ENCODE measurements at regions not wholly inside any gene's neighbourhood (a gene's known extent, or its start where the extent isn't known, plus 50 kb on each side); places are given as distances from the start of the nearest gene placed in this dataset.
"Not testable (repeated sequence)": the region's sequence is repeated elsewhere in the genome, so short reads cannot be mapped to it uniquely, and the experiment has no call there.

- TF ChIP-seq CTCF (IDR thresholded peaks at IDR 0.05; ENCODE audit: insufficient read depth, low read depth, low read length, missing control alignments): no peak
- DNase-seq (ENCODE audit: low read depth): no peak
- H3K4me3 ChIP-seq (ENCODE audit: low read depth, low read length): no peak overlapping the region
These were observed 239.7 kb downstream of the TMEM121 start for GRCh38 chr14:105765893-105766614.

GRCh38 chr14:105767315-105767714 is 240.9 kb downstream of the TMEM121 start:
- no peak overlapping the region for H3K4me3 ChIP-seq (ENCODE audit: low read depth, low read length)
- TF ChIP-seq CTCF (IDR thresholded peaks at IDR 0.05; ENCODE audit: insufficient read depth, low read depth, low read length, missing control alignments): no peak
- no peak for DNase-seq (ENCODE audit: low read depth)

DNA sequence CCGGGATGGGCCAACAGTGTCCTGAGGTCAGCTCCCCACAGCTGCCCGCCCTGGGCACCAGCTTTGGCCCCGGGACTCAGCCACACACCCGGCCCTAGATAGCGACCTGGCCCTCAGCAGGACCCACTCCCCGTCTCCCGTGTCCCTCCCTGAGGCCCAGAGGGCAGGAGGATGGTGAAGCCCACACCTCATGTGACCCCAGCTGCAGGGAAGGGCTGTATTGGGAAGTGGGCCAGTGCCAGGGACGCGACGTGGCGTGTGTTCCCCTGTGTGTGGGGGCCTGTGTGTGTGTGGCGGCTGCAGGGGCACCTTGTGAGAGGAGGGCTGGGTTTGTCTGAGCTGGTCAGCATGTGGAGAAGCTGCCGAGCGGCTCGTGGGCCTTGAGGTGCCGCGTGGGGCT is 241.7 kb downstream of the TMEM121 start:
- not testable (repeated sequence) for H3K4me3 ChIP-seq (ENCODE audit: low read depth, low read length)

DNA sequence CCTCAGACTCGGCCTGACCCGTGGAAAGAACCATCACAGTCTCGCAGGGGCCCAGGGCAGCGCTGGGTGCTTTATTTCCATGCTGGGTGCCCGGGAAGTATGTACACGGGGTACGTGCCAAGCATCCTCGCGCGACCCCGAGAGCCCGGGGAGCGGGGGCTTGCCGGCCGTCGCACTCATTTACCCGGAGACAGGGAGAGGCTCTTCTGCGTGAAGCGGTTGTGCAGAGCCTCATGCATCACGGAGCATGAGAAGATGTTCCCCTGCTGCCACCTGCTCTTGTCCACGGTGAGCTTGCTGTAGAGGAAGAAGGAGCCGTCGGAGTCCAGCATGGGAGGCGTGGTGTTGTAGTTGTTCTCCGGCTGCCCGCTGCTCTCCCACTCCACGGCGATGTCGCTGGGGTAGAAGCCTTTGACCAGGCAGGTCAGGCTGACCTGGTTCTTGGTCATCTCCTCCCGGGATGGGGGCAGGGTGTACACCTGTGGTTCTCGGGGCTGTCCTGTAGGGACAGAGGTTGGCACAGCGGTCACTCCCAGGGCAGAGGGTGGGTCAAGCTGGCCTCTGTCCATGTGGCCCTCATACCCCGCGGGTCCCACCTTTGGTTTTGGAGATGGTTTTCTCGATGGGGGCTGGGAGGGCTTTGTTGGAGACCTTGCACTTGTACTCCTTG is 242.8 kb downstream of the TMEM121 start:
- peak; percentile 1 for DNase-seq (ENCODE audit: low read depth)
- H3K4me3 ChIP-seq (ENCODE audit: low read depth, low read length): not testable (repeated sequence)

More for the DNA sequence above, 241.7 kb downstream of the TMEM121 start:
- DNase-seq (ENCODE audit: low read depth): not testable (repeated sequence)

DNA sequence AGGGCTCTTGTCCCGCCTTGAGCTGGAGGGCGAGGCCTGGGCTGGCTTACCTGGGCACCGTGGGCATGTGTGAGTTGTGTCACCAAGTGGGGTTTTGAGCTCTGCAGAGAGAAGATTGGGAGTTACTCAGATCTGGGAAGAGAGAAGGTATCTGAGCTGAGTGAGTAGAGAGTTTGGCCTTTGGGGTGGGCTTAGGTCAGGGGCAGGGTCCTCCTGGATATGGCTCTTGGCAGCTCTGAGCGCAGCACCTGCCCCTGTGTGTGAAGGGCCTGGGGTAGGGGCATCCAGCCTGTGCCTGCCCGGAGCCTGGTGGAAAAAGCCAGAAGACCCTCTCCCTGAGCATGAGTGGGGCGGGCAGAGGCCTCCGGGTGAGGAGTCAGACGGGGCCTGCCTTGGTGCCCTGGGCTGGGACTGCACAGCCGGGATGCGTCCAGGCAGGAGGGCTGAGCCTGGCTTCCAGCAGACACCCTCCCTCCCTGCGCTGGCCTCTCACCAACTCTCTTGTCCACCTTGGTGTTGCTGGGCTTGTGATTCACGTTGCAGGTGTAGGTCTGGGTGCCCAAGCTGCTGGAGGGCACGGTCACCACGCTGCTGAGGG is 244.3 kb downstream of the TMEM121 start:
- H3K4me3 ChIP-seq (ENCODE audit: low read depth, low read length); DNase-seq (ENCODE audit: low read depth): not testable (repeated sequence)

DNA sequence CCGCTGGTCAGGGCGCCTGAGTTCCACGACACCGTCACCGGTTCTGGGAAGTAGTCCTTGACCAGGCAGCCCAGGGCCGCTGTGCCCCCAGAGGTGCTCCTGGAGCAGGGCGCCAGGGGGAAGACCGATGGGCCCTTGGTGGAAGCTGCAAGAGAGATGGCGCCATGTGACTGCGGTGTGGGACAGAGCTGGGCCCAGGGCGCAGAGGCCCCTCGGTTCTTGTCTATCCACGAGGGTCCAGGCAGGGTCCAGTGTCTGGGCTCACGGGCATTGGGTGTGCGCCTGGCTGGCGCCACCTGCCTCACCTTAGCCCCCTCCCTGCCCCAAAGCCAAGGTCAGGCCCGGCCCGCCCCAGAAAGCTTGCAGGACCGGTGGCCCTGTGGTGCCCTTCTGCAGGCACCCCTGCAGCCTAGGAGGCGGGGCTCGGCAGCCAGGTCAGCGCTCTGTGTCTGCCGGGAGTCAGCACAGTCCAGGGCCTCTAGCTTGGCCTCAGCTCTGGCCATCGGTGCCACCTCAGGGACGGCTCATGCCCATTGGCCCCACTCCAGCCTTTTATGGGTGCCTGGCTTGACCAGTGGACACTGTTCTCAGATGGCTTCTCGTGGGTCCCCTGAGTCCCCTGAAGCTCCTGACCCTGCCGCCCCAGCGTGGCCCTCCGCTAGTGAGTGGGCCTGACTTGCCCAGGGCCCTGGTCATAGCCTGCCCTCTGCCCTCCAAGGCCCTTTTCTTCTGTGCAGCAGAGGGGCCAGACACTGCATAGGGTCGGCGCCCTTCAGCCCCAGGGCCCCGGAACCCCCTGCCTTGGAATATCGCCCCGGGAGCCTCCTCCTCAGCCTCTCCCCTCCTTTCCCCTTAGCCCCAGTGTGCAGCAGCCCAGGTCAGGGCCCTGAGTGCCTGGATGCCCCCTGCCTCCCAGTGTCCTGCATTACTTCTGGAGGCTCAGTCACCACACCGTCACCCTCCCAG is 245.2 kb downstream of the TMEM121 start:
- DNase-seq (ENCODE audit: low read depth): peak; percentile 3
- H3K4me3 ChIP-seq (ENCODE audit: low read depth, low read length): not testable (repeated sequence)

DNA sequence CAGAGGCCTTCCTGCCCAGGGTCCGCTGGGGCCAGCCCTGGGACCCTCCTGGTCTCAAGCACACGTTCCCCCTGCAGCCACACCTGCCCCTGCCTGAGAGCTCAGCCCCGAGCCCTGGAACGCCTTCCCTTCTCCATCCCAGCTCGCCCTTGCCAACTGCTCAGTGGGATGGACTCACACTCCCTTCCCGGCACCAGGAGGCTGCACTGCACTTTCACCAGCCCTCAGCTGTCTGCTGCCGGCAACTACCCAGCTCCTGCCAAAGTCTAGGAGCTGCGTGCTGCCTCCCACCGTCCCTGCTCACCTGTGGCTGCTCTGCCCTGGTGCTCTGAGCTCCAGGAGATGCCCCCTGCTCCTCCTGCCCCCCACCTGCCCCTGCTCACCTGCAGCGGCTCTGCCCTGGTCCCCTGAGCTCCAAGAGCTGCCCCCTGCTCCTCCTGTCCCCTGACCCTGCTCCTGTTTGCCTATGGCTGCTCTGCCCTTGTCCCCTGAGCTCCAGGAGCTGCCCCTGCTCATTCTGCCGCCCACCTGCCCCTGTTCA is 246.4 kb downstream of the TMEM121 start:
- peak overlapping the region; percentile 41 for H3K4me3 ChIP-seq (ENCODE audit: low read depth, low read length)
- DNase-seq (ENCODE audit: low read depth): not testable (repeated sequence)

DNA sequence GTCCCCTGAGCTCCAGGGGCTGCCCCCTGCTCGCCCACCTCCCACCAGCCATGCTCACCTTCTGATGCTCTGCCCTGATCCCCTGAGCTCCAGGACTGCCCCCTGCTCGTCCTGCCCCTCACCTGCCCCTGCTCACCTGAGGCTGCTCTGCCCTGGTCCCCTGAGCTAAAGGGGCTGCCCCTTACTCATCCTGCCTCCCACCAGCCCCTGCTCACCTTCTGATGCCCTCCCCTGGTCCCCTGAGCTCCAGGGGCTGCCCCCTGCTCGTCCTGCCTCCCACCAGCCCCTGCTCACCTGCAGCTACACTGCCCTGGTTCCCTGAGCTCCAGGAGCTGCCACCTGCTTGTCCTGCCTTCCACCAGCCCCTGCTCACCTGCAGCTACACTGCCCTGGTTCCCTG is 247.2 kb downstream of the TMEM121 start:
- H3K4me3 ChIP-seq (ENCODE audit: low read depth, low read length): no peak overlapping the region
- no peak for DNase-seq (ENCODE audit: low read depth)
- TF ChIP-seq CTCF (IDR thresholded peaks at IDR 0.05; ENCODE audit: insufficient read depth, low read depth, low read length, missing control alignments): no peak

GRCh38 chr14:105774001-105774400 is 247.6 kb downstream of the TMEM121 start:
- no peak for DNase-seq (ENCODE audit: low read depth)
- TF ChIP-seq CTCF (IDR thresholded peaks at IDR 0.05; ENCODE audit: insufficient read depth, low read depth, low read length, missing control alignments): no peak
- no peak overlapping the region for H3K4me3 ChIP-seq (ENCODE audit: low read depth, low read length)

DNA sequence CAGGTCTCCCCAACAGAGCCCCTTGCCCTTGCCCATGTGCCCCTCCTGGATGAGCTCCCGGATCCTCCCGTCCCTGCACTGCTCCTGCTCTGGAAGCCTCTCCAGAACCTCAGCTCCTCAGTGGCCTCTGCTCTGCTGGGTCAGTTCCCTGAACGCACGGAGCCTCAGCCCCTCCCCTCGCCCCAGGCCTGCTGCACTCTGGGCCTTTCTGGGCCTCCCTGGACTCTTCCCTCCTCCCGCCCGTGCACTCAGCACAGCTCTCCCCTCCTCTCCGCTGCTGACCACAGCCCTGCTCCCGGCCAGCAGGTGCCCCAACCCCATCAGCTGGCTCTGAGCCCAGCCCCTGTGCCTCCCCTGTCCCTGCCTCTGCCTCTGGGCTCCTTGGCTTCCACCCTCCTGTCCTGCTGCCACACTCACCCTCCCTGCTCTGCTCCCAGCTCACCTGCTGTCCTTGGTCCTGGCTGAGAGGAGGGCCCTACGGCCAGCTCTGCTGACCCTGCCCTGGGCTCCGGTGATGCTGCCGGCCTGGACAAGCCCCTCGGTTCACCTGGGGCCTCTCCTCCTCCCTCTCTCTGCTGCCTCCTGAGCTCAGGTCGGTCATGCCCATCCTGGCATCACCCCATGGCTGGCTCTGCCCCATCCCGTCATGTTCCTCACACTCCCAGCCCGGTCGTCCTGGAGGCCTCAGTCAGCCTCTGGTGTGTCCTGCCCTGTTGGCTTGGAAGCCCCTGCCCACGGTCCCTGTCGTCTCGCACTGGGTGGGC is 248.4 kb downstream of the TMEM121 start:
- not testable (repeated sequence) for H3K4me3 ChIP-seq (ENCODE audit: low read depth, low read length); DNase-seq (ENCODE audit: low read depth)

- not testable (repeated sequence) for DNase-seq (ENCODE audit: low read depth); H3K4me3 ChIP-seq (ENCODE audit: low read depth, low read length)
These were observed 249.1 kb downstream of the TMEM121 start for GRCh38 chr14:105775349-105775923.

DNA sequence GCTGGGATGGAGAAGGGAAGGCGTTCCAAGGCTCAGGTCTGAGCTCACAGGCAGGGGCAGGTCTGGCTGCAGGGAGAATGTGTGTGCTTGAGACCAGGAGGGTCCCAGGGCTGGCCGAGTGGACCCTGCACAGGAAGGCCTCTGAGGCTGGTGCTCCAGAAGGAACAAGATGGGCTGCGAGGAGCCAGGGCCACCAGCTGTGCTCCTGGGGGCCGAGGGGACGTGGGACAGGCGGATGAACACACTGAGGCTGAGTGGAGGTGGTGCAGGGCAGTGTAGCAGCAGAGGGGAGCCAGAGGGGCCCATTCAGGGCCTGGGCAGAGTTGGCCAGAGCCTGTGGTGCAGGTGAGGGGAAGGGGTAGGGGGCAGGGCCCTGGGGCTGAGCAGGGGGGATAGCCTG is 249.7 kb downstream of the TMEM121 start:
- not testable (repeated sequence) for DNase-seq (ENCODE audit: low read depth); H3K4me3 ChIP-seq (ENCODE audit: low read depth, low read length)
